NCI-H2029 (cell line): ENCODE measurements at regions not wholly inside any gene's neighbourhood (a gene's known extent, or its start where the extent isn't known, plus 50 kb on each side); places are given as distances from the start of the nearest gene placed in this dataset.

Experiments used
- DNase-seq: peaks from one replicate; lab custom pipeline; 2025; lab: John Stamatoyannopoulos, UW

- no peak for DNase-seq
These were observed 106.7 kb upstream of the PEG3 start for GRCh38 chr19:56947206-56947605.

GRCh38 chr19:56949626-56950025 lies 109.1 kb upstream of the PEG3 start:
- DNase-seq = no peak

- DNase-seq = no peak
These were observed 111.1 kb upstream of the PEG3 start for GRCh38 chr19:56951672-56952071.

GRCh38 chr19:56953470-56953869 lies 112.9 kb upstream of the PEG3 start:
- no peak for DNase-seq

- no peak for DNase-seq
These were observed 115.2 kb upstream of the PEG3 start for GRCh38 chr19:56955637-56956216.

GRCh38 chr19:56956503-56957226 lies 116.1 kb upstream of the PEG3 start:
- no peak for DNase-seq

- no peak for DNase-seq
These were observed 118.7 kb upstream of the PEG3 start for GRCh38 chr19:56959205-56959604.

- DNase-seq = no peak
These were observed 120.5 kb upstream of the PEG3 start for GRCh38 chr19:56960959-56961543.

GRCh38 chr19:56964410-56964920 lies 123.9 kb upstream of the PEG3 start:
- no peak for DNase-seq

GRCh38 chr19:56966225-56966696 lies 125.7 kb upstream of the PEG3 start:
- DNase-seq = no peak

- no peak for DNase-seq
These were observed 126.3 kb upstream of the PEG3 start for GRCh38 chr19:56966697-56967299.

- DNase-seq = no peak
These were observed 128.6 kb upstream of the PEG3 start for GRCh38 chr19:56969156-56969555.

GRCh38 chr19:56969759-56970178 lies 129.2 kb upstream of the PEG3 start:
- DNase-seq = no peak

GRCh38 chr19:56971230-56971629 lies 130.7 kb upstream of the PEG3 start:
- no peak for DNase-seq

GRCh38 chr19:56972291-56972841 lies 131.8 kb upstream of the PEG3 start:
- DNase-seq = no peak

- DNase-seq = no peak
These were observed 133.4 kb upstream of the PEG3 start for GRCh38 chr19:56973713-56974555.

- DNase-seq = no peak
These were observed 134.2 kb upstream of the PEG3 start for GRCh38 chr19:56974556-56975207.

- DNase-seq = no peak
These were observed 135.8 kb upstream of the PEG3 start for GRCh38 chr19:56976300-56976699.

GRCh38 chr19:56976995-56977906 lies 136.7 kb upstream of the PEG3 start:
- no peak for DNase-seq

- no peak for DNase-seq
These were observed 137.6 kb upstream of the PEG3 start for GRCh38 chr19:56978023-56978565.
